Subcutaneous abdominal adipose tissue (tissue), 5 donors: ENCODE measurements at regions not wholly inside any gene's neighbourhood (a gene's known extent, or its start where the extent isn't known, plus 50 kb on each side); places are given as distances from the start of the nearest gene placed in this dataset.

Experiments
- H3K27ac ChIP-seq: one replicate; pipeline ENCODE4 v1.7.0; 2013; ENCODE audit warnings: low read depth, mild to moderate bottlenecking, inconsistent platforms, low read length, moderate library complexity
- H3K27me3 ChIP-seq, 5 donors: one replicate each; pipeline ENCODE4 v1.7.0; 2013; ENCODE audit warnings: low read length in 5 of 5, inconsistent platforms in 1 of 5; ENCODE audit not compliant: control insufficient read depth in 5 of 5, insufficient read depth in 4 of 5
- H3K36me3 ChIP-seq, 5 donors: one replicate each; pipeline ENCODE4 v1.7.0; 2013; ENCODE audit warnings: low read length in 5 of 5; ENCODE audit not compliant: control insufficient read depth in 5 of 5, insufficient read depth in 5 of 5
- H3K4me1 ChIP-seq, 5 donors: one replicate each; pipeline ENCODE4 v1.7.0; 2013; ENCODE audit warnings: low read length in 5 of 5, mild to moderate bottlenecking in 3 of 5, moderate library complexity in 1 of 5; ENCODE audit not compliant: control insufficient read depth in 5 of 5, insufficient read depth in 5 of 5
- H3K4me3 ChIP-seq, 5 donors: one replicate each; pipeline ENCODE4 v1.7.0; 2013; ENCODE audit warnings: low read length in 5 of 5, low read depth in 1 of 5
- H3K9ac ChIP-seq, 5 donors: one replicate each; pipeline ENCODE4 v1.7.0; 2013; ENCODE audit warnings: low read length in 5 of 5, mild to moderate bottlenecking in 4 of 5, moderate library complexity in 3 of 5
- H3K9me3 ChIP-seq, 5 donors: one replicate each; pipeline ENCODE4 v1.7.0; 2013; ENCODE audit warnings: low read length in 5 of 5; ENCODE audit not compliant: control insufficient read depth in 5 of 5
- donor health status: healthy.
- donor health status: healthy.
- donor health status: healthy.
- donor health status: healthy.
- donor health status: healthy.

- peaks cover 0 to 2% (median 0%) of the 10 kb centered on the region in 5 donors for H3K9me3 ChIP-seq
- no peaks in the 10 kb centered on the region for H3K36me3 ChIP-seq
- no peak overlapping the region for H3K9ac ChIP-seq
- H3K4me1 ChIP-seq: no peaks in the 10 kb centered on the region
- no peak overlapping the region for H3K4me3 ChIP-seq
- H3K27me3 ChIP-seq: peaks cover 13 to 49% (median 23%) of the 10 kb centered on the region in 5 donors
- no peak overlapping the region for H3K27ac ChIP-seq
These were observed 51.7 kb upstream of the BCL11B start for GRCh38 chr14:99323603-99324185.

- Histone ChIP-seq H3K9ac (no peak overlapping the region), H3K36me3 (no peaks in the 10 kb centered on the region), H3K27me3 (peaks cover 17 to 48% (median 28%) of the 10 kb centered on the region in 5 donors), H3K4me1 (no peaks in the 10 kb centered on the region), H3K4me3 (no peak overlapping the region), H3K9me3 (peaks cover 0 to 2% (median 0%) of the 10 kb centered on the region in 5 donors), H3K27ac (no peak overlapping the region)
These were observed 51.0 kb upstream of the BCL11B start for GRCh38 chr14:99322731-99323599.

- no peaks in the 10 kb centered on the region for H3K36me3 ChIP-seq
- no peak overlapping the region for H3K9ac ChIP-seq
- H3K27ac ChIP-seq: no peak overlapping the region
- no peak overlapping the region for H3K4me3 ChIP-seq
- H3K27me3 ChIP-seq: peaks cover 16 to 40% (median 20%) of the 10 kb centered on the region in 5 donors
- H3K9me3 ChIP-seq: peaks cover 0 to 2% (median 0%) of the 10 kb centered on the region in 5 donors
- H3K4me1 ChIP-seq: no peaks in the 10 kb centered on the region
These were observed 50.1 kb upstream of the BCL11B start for GRCh38 chr14:99321955-99322730.
